Gastrocnemius medialis (tissue), 4 donors: ENCODE measurements at regions not wholly inside any gene's neighbourhood (a gene's known extent, or its start where the extent isn't known, plus 50 kb on each side); places are given as distances from the start of the nearest gene placed in this dataset.

Experiments
- POLR2A ChIP-seq, 2 donors: fragments of 450-650 bp; IDR thresholded peaks; one replicate each; pipeline ENCODE4 v1.6.1; 2017; ENCODE audit warnings: antibody characterized with exemption in 2 of 2, mild to moderate bottlenecking in 2 of 2, moderate library complexity in 2 of 2
- TF ChIP-seq, protein P1 (sequence below), 5 experiments: fragments of 450-650 bp in 3 of 5; fragments of 200-600 bp in 2 of 5; sonication (generic) in 2 of 5; IDR thresholded peaks in 4 of 5; conservative IDR thresholded peaks in 1 of 5; 1 replicate in 4 of 5; 2 replicates in 1 of 5; pipeline ENCODE4 v1.5.1; 2016 to 2019; ENCODE audit warnings: antibody characterized with exemption in 5 of 5, mild to moderate bottlenecking in 3 of 5, moderate library complexity in 3 of 5

DNA sequence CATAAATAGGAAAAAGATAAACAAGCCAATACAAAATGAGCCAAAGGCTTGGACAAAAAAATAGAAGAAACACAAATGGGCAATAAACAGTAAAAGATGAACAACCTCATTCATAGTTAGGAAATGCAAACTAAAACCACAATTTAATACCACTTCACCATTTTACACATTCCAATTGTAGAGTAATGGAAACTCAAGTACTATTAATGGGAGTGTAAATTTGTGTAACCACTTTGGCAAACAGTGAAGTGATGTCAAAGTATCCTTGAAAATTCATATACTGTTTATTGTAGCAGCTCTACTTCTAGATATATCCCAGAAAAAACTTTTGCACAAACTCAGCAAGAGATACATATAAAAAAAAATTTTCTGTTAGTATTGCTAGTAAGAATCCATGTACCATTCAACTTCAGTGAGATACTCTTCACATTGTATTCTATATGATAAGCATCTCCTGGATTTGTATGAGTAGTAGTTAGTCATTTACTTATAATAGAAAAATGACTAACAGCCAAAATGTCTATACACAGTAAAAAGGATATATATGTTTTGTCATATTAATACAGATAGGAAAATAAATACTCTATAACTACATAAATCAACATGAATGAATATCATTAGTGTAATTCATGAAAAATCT, 229.8 kb downstream of the DKK2 start:
- TF ChIP-seq, protein P1, sequence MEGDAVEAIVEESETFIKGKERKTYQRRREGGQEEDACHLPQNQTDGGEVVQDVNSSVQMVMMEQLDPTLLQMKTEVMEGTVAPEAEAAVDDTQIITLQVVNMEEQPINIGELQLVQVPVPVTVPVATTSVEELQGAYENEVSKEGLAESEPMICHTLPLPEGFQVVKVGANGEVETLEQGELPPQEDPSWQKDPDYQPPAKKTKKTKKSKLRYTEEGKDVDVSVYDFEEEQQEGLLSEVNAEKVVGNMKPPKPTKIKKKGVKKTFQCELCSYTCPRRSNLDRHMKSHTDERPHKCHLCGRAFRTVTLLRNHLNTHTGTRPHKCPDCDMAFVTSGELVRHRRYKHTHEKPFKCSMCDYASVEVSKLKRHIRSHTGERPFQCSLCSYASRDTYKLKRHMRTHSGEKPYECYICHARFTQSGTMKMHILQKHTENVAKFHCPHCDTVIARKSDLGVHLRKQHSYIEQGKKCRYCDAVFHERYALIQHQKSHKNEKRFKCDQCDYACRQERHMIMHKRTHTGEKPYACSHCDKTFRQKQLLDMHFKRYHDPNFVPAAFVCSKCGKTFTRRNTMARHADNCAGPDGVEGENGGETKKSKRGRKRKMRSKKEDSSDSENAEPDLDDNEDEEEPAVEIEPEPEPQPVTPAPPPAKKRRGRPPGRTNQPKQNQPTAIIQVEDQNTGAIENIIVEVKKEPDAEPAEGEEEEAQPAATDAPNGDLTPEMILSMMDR (IDR thresholded peaks at IDR 0.05 in 4 of 5, conservative IDR thresholded peaks at IDR 0.05 in 1 of 5) = no peak
- no peak for TF ChIP-seq POLR2A (IDR thresholded peaks at IDR 0.05)
